ENCODE measurements at regions not wholly inside any gene's neighbourhood (a gene's known extent, or its start where the extent isn't known, plus 50 kb on each side); places are given as distances from the start of the nearest gene placed in this dataset.

GRCh38 chr13:40254394-40254793, 412.0 kb downstream of the FOXO1 start:
- Histone ChIP-seq H3K4me2 (no peak overlapping the region), H3K27me3 (no peaks in the 10 kb centered on the region), H3K4me1 (ENCODE audit: insufficient read depth) (peaks cover 2% of the 10 kb centered on the region), H3K79me2 (no peaks in the 10 kb centered on the region), H2AFZ (no peak overlapping the region), H3K27ac (no peak overlapping the region), H3K9me3 (ENCODE audit: low read depth) (no peaks in the 10 kb centered on the region), H4K20me1 (ENCODE audit: insufficient read depth, poor library complexity, severe bottlenecking) (no peaks in the 10 kb centered on the region), H3K36me3 (replicated peaks; ENCODE audit: insufficient read depth, low read depth) (no peaks in the 10 kb centered on the region), H3K4me3 (no peak overlapping the region), H3K9me2 (replicated peaks; ENCODE audit: insufficient read depth) (no peaks in the 10 kb centered on the region)
- WGBS (ENCODE audit: low lambda C conversion rate, missing lambda C conversion rate), result 91% methylated on average over 2 of the region's 2 CpGs
- DNase-seq (ENCODE audit: low spot score), result no peak
- no peak for TF ChIP-seq EZH2phosphoT487 (IDR thresholded peaks at IDR 0.05; ENCODE audit: low read depth, severe bottlenecking, unreplicated experiment)
- TF ChIP-seq EZH2 (IDR thresholded peaks at IDR 0.05; ENCODE audit: borderline replicate concordance), result no peak

GRCh38 chr13:40255551-40255950, 410.9 kb downstream of the FOXO1 start:
- no peaks in the 10 kb centered on the region for H3K9me3 ChIP-seq (ENCODE audit: low read depth)
- TF ChIP-seq EZH2 (IDR thresholded peaks at IDR 0.05; ENCODE audit: borderline replicate concordance) (no peak), EZH2phosphoT487 (IDR thresholded peaks at IDR 0.05; ENCODE audit: low read depth, severe bottlenecking, unreplicated experiment) (no peak), CTCF (IDR thresholded peaks at IDR 0.05; ENCODE audit: poor library complexity) (no peak)
- no peaks in the 10 kb centered on the region for H3K79me2 ChIP-seq
- H3K27me3 ChIP-seq, result no peaks in the 10 kb centered on the region
- H3K4me3 ChIP-seq, result no peak overlapping the region
- H3K4me2 ChIP-seq, result no peak overlapping the region
- H3K9me2 ChIP-seq (replicated peaks; ENCODE audit: insufficient read depth), result no peaks in the 10 kb centered on the region
- H3K4me1 ChIP-seq (ENCODE audit: insufficient read depth), result peaks cover 2% of the 10 kb centered on the region
- 82% methylated on average over 5 of the region's 5 CpGs for WGBS (ENCODE audit: low lambda C conversion rate, missing lambda C conversion rate)
- H2AFZ ChIP-seq, result no peak overlapping the region
- H4K20me1 ChIP-seq (ENCODE audit: insufficient read depth, poor library complexity, severe bottlenecking), result no peaks in the 10 kb centered on the region
- no peak for DNase-seq (ENCODE audit: low spot score)
- no peaks in the 10 kb centered on the region for H3K36me3 ChIP-seq (replicated peaks; ENCODE audit: insufficient read depth, low read depth)
- no peak overlapping the region for H3K27ac ChIP-seq

GRCh38 chr13:40259899-40260298, 406.5 kb downstream of the FOXO1 start:
- Histone ChIP-seq H3K4me1 (ENCODE audit: insufficient read depth) (no peaks in the 10 kb centered on the region), H4K20me1 (ENCODE audit: insufficient read depth, poor library complexity, severe bottlenecking) (no peaks in the 10 kb centered on the region), H3K36me3 (replicated peaks; ENCODE audit: insufficient read depth, low read depth) (no peaks in the 10 kb centered on the region), H3K27ac (no peak overlapping the region), H3K9me3 (ENCODE audit: low read depth) (no peaks in the 10 kb centered on the region), H3K4me3 (no peak overlapping the region), H2AFZ (no peak overlapping the region), H3K4me2 (no peak overlapping the region), H3K27me3 (no peaks in the 10 kb centered on the region), H3K79me2 (no peaks in the 10 kb centered on the region), H3K9me2 (replicated peaks; ENCODE audit: insufficient read depth) (no peaks in the 10 kb centered on the region)
- DNase-seq (ENCODE audit: low spot score), result no peak
- no peak for TF ChIP-seq CTCF (IDR thresholded peaks at IDR 0.05; ENCODE audit: poor library complexity)
- no peak for TF ChIP-seq EZH2phosphoT487 (IDR thresholded peaks at IDR 0.05; ENCODE audit: low read depth, severe bottlenecking, unreplicated experiment)
- no peak for TF ChIP-seq EZH2 (IDR thresholded peaks at IDR 0.05; ENCODE audit: borderline replicate concordance)
- WGBS (ENCODE audit: low lambda C conversion rate, missing lambda C conversion rate), result 88% methylated on average over 1 of the region's 1 CpG

- DNase-seq (ENCODE audit: low spot score), result no peak
- H3K27ac ChIP-seq, result no peak overlapping the region
Measured at GRCh38 chr13:40261336-40261735, 405.1 kb downstream of the FOXO1 start.

More at GRCh38 chr13:40261336-40261735, 405.1 kb downstream of the FOXO1 start:
- Histone ChIP-seq H3K9me3 (ENCODE audit: low read depth) (no peaks in the 10 kb centered on the region), H3K9me2 (replicated peaks; ENCODE audit: insufficient read depth) (no peaks in the 10 kb centered on the region), H3K79me2 (no peaks in the 10 kb centered on the region), H3K4me1 (ENCODE audit: insufficient read depth) (no peaks in the 10 kb centered on the region), H3K36me3 (replicated peaks; ENCODE audit: insufficient read depth, low read depth) (no peaks in the 10 kb centered on the region), H4K20me1 (ENCODE audit: insufficient read depth, poor library complexity, severe bottlenecking) (no peaks in the 10 kb centered on the region), H3K4me2 (no peak overlapping the region), H3K4me3 (no peak overlapping the region), H3K27me3 (no peaks in the 10 kb centered on the region), H2AFZ (no peak overlapping the region)
- WGBS (ENCODE audit: low lambda C conversion rate, missing lambda C conversion rate), result 69% methylated on average over 4 of the region's 4 CpGs
- TF ChIP-seq CTCF (IDR thresholded peaks at IDR 0.05; ENCODE audit: poor library complexity), result no peak
- no peak for TF ChIP-seq EZH2phosphoT487 (IDR thresholded peaks at IDR 0.05; ENCODE audit: low read depth, severe bottlenecking, unreplicated experiment)
- no peak for TF ChIP-seq EZH2 (IDR thresholded peaks at IDR 0.05; ENCODE audit: borderline replicate concordance)
